HEK293T (cell line): ENCODE measurements at regions not wholly inside any gene's neighbourhood (a gene's known extent, or its start where the extent isn't known, plus 50 kb on each side); places are given as distances from the start of the nearest gene placed in this dataset.

ENCODE experiments used
- CTCF ChIA-PET: fragments of 350-600 bp; formaldehyde crosslinking; extraction: SDS; loops from one replicate; lab custom pipeline; 2021; ENCODE audit warnings: antibody characterized with exemption, inconsistent platforms; lab: Yijun Ruan, JAX
- POLR2A ChIA-PET: fragments of 350-600 bp; formaldehyde crosslinking; extraction: SDS; loops from one replicate; lab custom pipeline; 2020; ENCODE audit warnings: antibody characterized with exemption, inconsistent platforms; lab: Yijun Ruan, JAX
- DNase-seq: peaks from one replicate; pipeline ENCODE4 v3.0.0; 2012; ENCODE audit warnings: mixed read lengths; ENCODE audit errors: extremely low spot score
- ARNT ChIP-seq: fragments of 450-650 bp; IDR thresholded peaks from 2 replicates; pipeline ENCODE4 v1.6.1; 2017; ENCODE audit warnings: mild to moderate bottlenecking
- BHLHE40 ChIP-seq: fragments of 450-650 bp; IDR thresholded peaks from 2 replicates; pipeline ENCODE4 v1.6.1; 2016; ENCODE audit warnings: mild to moderate bottlenecking, moderate library complexity, borderline replicate concordance
- CTBP1 ChIP-seq: fragments of 450-650 bp; IDR thresholded peaks from 2 replicates; pipeline ENCODE4 v1.6.1; 2016; ENCODE audit warnings: borderline replicate concordance
- ELF4 ChIP-seq: fragments of 450-650 bp; IDR thresholded peaks from 2 replicates; pipeline ENCODE4 v1.6.1; 2017; ENCODE audit warnings: antibody characterized with exemption
- FOXA1 ChIP-seq: fragments of 450-650 bp; IDR thresholded peaks from 2 replicates; pipeline ENCODE4 v1.6.1; 2016; ENCODE audit warnings: mild to moderate bottlenecking
- FOXK2 ChIP-seq: fragments of 450-650 bp; IDR thresholded peaks from 2 replicates; pipeline ENCODE4 v1.6.1; 2016; ENCODE audit warnings: mild to moderate bottlenecking
- FOXM1 ChIP-seq: fragments of 450-650 bp; IDR thresholded peaks from 2 replicates; pipeline ENCODE4 v1.6.1; 2017; ENCODE audit warnings: mild to moderate bottlenecking, borderline replicate concordance
- HDGF ChIP-seq: fragments of 450-650 bp; IDR thresholded peaks from 2 replicates; pipeline ENCODE4 v1.6.1; 2017; ENCODE audit warnings: antibody characterized with exemption, borderline replicate concordance
- L3MBTL2 ChIP-seq: fragments of 450-650 bp; conservative IDR thresholded peaks from 2 replicates; pipeline ENCODE4 v1.6.1; 2016; ENCODE audit warnings: mild to moderate bottlenecking
- LEF1 ChIP-seq: fragments of 450-650 bp; IDR thresholded peaks from 2 replicates; pipeline ENCODE4 v1.6.1; 2017; ENCODE audit warnings: mild to moderate bottlenecking, borderline replicate concordance
- NFRKB ChIP-seq: fragments of 450-650 bp; IDR thresholded peaks from 2 replicates; pipeline ENCODE4 v1.6.1; 2016; ENCODE audit warnings: mild to moderate bottlenecking, moderate library complexity
- PKNOX1 ChIP-seq: fragments of 450-650 bp; IDR thresholded peaks from 2 replicates; pipeline ENCODE4 v1.6.1; 2016
- SP1 ChIP-seq: fragments of 450-650 bp; IDR thresholded peaks from 2 replicates; pipeline ENCODE4 v1.6.1; 2017
- SUZ12 ChIP-seq: fragments of 450-650 bp; IDR thresholded peaks from 2 replicates; pipeline ENCODE4 v1.6.1; 2016; ENCODE audit warnings: mild to moderate bottlenecking
- TARDBP ChIP-seq: fragments of 450-650 bp; IDR thresholded peaks from 2 replicates; pipeline ENCODE4 v1.6.1; 2016
- ZNF384 ChIP-seq: fragments of 450-650 bp; IDR thresholded peaks from 2 replicates; pipeline ENCODE4 v1.6.1; 2016

DNA sequence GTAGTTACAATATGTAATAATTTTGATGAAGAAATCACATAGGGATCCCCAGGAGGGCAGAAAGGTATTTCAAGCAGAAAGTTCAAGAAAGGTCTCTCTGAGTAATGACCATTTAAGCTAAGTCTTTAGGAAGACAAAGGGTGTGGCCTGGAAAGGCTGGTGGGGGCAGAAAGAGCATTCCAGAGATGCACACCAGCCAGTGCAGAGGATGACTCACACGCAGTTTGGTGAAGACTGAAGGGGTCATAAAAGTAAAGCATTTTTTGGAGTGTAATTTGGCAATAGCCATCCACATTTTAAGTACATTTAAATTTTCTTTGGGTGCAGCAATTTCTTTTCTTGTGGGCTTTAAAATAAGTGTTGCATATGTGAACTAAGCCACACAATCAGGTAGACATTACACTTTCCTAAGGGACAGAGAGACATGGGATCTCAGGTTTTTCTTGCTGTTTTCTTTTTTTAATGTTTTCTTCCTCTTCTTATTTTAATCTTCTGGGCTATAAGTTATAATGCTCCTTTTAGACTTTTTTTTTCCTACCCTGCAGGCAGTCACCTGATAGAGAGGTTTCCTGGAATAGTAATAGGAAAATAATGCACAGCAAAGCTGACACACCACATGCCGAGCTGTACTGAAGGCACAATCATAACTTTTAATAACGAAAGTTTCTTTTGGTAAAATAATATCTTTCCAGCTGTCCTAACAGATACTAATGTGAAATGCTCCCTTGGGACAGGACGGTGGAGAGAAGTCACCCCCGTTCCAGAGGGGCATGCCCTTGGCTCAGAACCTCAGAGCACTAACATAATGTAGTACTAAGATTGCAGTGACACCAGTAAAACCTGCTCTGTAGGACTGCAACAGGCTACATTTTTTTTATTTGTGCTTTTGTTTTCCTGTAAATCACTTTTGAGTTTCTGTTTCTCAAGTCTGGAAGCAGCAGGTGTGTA lies 49.6 kb upstream of the PTPRK start:
- ChIA-PET CTCF (no interaction called here), POLR2A (no interaction called here)
- no peak for TF ChIP-seq NFRKB
- TF ChIP-seq ZNF384 = no peak
- no peak for TF ChIP-seq HDGF
- TF ChIP-seq SUZ12 = no peak
- no peak for TF ChIP-seq CTBP1
- no peak for TF ChIP-seq TARDBP
- no peak for TF ChIP-seq L3MBTL2
- no peak for TF ChIP-seq SP1
- no peak for TF ChIP-seq LEF1
- TF ChIP-seq FOXM1 = no peak
- no peak for TF ChIP-seq ARNT
- no peak for TF ChIP-seq BHLHE40
- TF ChIP-seq PKNOX1 = no peak
- TF ChIP-seq FOXA1 = no peak
- no peak for TF ChIP-seq ELF4
- no peak for TF ChIP-seq FOXK2
- DNase-seq = peak; percentile 27
